GM12874 (cell line): ENCODE measurements at regions not wholly inside any gene's neighbourhood (a gene's known extent, or its start where the extent isn't known, plus 50 kb on each side); places are given as distances from the start of the nearest gene placed in this dataset.

Source experiments
- TF ChIP-seq, protein P1 (sequence below): IDR thresholded peaks from 2 replicates; pipeline ENCODE4 v1.5.1; 2011; ENCODE audit warnings: low read depth, mild to moderate bottlenecking, control low read depth, low read length, moderate library complexity; ENCODE audit not compliant: insufficient read depth

DNA sequence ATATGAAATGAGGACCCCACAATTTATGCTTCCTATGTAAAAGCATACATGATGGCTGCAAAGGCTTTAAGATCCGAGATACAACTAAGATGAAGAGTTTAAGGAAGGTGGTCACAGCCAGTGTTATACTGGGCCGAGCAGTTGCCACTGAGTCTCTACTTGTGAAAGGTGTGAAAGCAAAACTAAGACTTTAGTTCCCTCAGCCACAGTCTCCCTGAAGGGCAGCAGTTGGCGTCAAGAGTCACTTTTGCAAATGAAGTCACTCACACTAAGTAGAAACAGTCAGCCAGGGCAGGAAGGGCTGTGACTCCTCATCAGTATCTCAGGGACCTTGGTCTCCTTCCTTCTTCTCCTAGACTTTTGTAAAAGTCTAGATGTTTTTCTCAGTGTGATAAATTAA is 191.6 kb upstream of the MCHR2 start:
- TF ChIP-seq, protein P1, sequence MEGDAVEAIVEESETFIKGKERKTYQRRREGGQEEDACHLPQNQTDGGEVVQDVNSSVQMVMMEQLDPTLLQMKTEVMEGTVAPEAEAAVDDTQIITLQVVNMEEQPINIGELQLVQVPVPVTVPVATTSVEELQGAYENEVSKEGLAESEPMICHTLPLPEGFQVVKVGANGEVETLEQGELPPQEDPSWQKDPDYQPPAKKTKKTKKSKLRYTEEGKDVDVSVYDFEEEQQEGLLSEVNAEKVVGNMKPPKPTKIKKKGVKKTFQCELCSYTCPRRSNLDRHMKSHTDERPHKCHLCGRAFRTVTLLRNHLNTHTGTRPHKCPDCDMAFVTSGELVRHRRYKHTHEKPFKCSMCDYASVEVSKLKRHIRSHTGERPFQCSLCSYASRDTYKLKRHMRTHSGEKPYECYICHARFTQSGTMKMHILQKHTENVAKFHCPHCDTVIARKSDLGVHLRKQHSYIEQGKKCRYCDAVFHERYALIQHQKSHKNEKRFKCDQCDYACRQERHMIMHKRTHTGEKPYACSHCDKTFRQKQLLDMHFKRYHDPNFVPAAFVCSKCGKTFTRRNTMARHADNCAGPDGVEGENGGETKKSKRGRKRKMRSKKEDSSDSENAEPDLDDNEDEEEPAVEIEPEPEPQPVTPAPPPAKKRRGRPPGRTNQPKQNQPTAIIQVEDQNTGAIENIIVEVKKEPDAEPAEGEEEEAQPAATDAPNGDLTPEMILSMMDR = no peak

DNA sequence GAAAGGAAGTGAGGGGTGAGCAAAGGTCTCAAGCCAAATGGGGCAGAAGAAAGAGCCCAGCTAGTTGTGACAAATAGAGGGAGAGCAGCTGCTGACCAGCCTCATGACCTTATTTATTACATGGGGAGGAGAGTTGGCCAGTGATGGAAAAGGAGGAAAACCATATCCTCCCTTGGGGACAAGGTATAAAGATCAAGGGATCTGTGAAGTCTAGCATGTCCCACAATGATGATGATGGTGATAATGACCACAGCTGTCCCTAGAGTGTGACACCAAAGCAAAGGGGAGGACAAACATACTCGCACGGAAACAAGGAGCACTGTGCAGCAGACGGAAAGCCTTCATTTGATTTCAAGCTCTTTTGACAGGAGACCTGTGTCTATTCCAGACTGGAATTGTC is 190.4 kb upstream of the MCHR2 start:
- TF ChIP-seq, protein P1 = no peak

DNA sequence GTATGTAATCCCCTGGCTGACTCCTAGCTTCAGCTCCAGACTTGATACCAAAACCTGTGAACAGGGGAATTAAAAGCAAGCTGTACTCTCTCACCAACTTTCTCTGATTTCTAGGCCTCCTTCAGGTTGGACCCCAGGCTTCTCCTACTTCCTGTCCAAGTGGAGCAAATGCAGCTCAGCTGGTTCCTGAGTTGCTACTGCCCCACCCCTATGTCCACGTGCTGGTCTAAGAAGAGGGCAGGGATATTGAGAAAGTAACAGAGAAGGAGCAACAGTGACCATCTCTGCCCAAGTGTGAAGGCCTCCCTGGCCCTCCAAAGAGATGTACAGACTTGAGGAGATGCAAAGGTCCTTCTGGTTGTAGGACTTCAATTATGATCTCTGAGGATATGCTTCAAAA is 188.3 kb upstream of the MCHR2 start:
- TF ChIP-seq, protein P1 = no peak

DNA sequence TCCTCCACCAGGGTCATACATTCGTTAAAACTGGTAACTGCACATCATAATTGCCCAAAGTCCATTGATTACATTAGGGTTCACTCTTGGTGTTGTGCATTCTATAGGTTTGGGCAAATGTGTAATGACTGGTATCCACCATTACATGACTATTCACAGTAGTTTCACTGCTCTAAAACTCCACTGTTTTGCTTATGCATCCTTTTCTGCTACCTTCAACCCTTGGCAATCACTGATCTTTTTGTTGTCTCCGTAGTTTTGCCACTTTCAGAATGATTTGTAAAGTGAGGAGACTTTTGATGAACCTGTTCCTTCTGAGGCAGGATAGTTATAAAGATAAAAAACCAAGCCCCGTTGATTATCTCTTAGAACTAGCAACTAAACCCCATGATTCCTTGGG is 187.3 kb upstream of the MCHR2 start:
- TF ChIP-seq, protein P1 = no peak

DNA sequence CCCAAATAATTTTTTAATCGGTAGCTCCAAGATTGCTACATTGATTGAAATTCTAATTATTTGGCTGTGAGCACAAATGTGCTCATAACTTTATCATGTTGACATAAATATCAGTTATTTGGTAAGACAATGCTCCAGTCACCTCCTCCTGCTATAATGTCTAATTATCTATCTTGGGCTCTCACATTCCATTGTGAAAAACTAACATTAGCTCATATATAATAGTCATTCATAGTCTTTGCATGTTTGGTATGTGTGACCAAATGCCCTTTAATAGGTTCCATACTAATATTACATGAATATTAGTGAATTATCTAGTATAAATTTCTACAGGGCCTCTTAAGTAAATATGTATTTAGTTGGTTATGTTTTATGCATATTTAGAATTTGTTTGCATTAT is 185.6 kb upstream of the MCHR2 start:
- TF ChIP-seq, protein P1 = no peak

DNA sequence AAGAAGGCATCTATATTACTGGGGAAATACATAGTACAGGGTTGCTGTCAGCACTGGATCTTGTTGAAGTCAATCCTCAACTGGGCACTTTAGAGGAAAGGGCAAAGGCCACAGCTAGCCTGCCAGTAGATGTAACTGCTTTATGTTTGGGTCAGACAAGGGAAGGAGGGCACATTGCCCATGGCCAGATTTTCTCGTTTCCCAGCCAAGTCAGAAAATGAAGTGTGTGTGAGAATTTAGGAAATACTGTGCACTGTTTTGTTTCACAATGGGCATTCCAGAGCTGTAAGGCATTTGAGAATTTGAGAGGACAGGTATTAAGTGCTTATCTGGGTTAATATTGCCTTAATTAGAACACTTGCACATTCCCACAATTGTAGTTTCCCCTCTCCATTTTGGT is 183.9 kb upstream of the MCHR2 start:
- TF ChIP-seq, protein P1 = no peak

DNA sequence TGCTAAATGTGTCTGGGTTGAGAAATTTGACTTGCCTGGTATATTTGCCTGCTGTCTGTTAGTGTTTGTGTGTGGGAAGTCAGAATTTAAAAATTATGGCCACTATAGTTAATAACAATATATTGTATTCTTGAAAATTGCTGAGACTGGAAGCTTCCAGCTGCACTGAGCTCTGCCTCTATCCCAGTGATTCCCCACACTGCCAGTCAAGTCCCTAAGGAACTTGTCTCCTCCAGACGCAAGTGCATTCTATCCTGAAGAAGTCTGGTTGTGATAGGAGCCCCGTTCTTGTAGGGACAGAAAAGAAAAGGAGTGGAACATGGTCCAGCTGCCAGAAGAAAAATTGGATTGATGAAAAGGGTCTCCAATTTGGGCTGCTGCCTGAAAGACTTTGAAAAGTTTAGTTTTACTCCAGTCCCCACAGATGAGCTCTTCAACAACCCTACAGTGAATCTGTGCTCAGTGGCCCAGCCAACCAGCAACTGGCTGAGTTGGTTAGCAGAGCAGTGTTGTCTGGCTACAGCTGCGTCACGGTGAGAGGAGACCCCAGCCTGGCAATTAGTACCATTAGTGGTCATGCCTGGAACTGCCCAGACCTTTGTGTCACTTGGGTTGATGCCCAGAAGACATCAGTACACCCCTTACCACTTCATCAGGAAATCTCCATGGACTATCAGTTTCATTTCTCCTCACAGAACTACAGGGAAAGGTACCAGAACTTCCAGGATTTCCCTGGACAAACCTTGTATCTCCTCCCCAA is 183.1 kb upstream of the MCHR2 start:
- TF ChIP-seq, protein P1 = no peak
